ENCODE measurements at regions not wholly inside any gene's neighbourhood (a gene's known extent, or its start where the extent isn't known, plus 50 kb on each side); places are given as distances from the start of the nearest gene placed in this dataset.

GRCh38 chr10:61356354-61356753, 96.8 kb downstream of the TMEM26 start:
- no peak for DNase-seq

- DNase-seq, result no peak
These were observed 98.0 kb downstream of the TMEM26 start for GRCh38 chr10:61355211-61355610.

- DNase-seq, result no peak
These were observed 98.7 kb downstream of the TMEM26 start for GRCh38 chr10:61354401-61354975.

GRCh38 chr10:61350794-61351193, 102.4 kb downstream of the TMEM26 start:
- no peak for DNase-seq

- no peak for DNase-seq
These were observed 103.1 kb downstream of the TMEM26 start for GRCh38 chr10:61350068-61350467.

- no peak for DNase-seq
These were observed 106.3 kb downstream of the TMEM26 start for GRCh38 chr10:61346796-61347413.

GRCh38 chr10:61343796-61344195, 109.4 kb downstream of the TMEM26 start:
- DNase-seq, result no peak

- DNase-seq, result no peak
These were observed 110.2 kb downstream of the TMEM26 start for GRCh38 chr10:61342858-61343572.

- no peak for DNase-seq
These were observed 112.2 kb downstream of the TMEM26 start for GRCh38 chr10:61341008-61341407.

- peak; percentile 16 for DNase-seq
These were observed 115.0 kb downstream of the TMEM26 start for GRCh38 chr10:61338146-61338545.

- DNase-seq, result no peak
These were observed 115.4 kb downstream of the TMEM26 start for GRCh38 chr10:61337741-61338140.

GRCh38 chr10:61336831-61337230, 116.3 kb downstream of the TMEM26 start:
- DNase-seq, result no peak

- no peak for DNase-seq
These were observed 117.8 kb downstream of the TMEM26 start for GRCh38 chr10:61335359-61335758.

GRCh38 chr10:61332581-61332980, 120.6 kb downstream of the TMEM26 start:
- peak; percentile 20 for DNase-seq

GRCh38 chr10:61330669-61331068, 122.5 kb downstream of the TMEM26 start:
- no peak for DNase-seq

- DNase-seq, result no peak
These were observed 123.3 kb downstream of the TMEM26 start for GRCh38 chr10:61329854-61330253.

GRCh38 chr10:61325223-61325960, 127.8 kb downstream of the TMEM26 start:
- no peak for DNase-seq

- DNase-seq, result no peak
These were observed 129.5 kb downstream of the TMEM26 start for GRCh38 chr10:61323726-61324125.

GRCh38 chr10:61321041-61321857, 131.9 kb downstream of the TMEM26 start:
- DNase-seq, result no peak

GRCh38 chr10:61320257-61320587, 133.0 kb downstream of the TMEM26 start:
- no peak for DNase-seq

GRCh38 chr10:61319386-61320256, 133.6 kb downstream of the TMEM26 start:
- DNase-seq, result no peak

GRCh38 chr10:61318429-61318828, 134.8 kb downstream of the TMEM26 start:
- DNase-seq, result no peak
